BE2C (cell line): ENCODE measurements at regions not wholly inside any gene's neighbourhood (a gene's known extent, or its start where the extent isn't known, plus 50 kb on each side); places are given as distances from the start of the nearest gene placed in this dataset.

Experiments used
- DNase-seq: peaks from one replicate; pipeline ENCODE4 v3.0.0-alpha.2; 2020
- H3K27me3 ChIP-seq: fragments of 250-450 bp; sonication (Bioruptor Pico); 2 replicates; pipeline ENCODE4 v1.5.1; 2020; ENCODE audit warnings: mild to moderate bottlenecking
- H3K36me3 ChIP-seq: fragments of 250-450 bp; sonication (Bioruptor Pico); 2 replicates; pipeline ENCODE4 v1.5.1; 2020; ENCODE audit warnings: mild to moderate bottlenecking
- H3K4me1 ChIP-seq: fragments of 250-450 bp; sonication (Bioruptor Pico); 2 replicates; pipeline ENCODE4 v1.5.1; 2020
- H3K4me3 ChIP-seq: 2 replicates; pipeline ENCODE4 v1.5.1; 2011; ENCODE audit warnings: low read depth, low read length
- H3K9me3 ChIP-seq: fragments of 250-450 bp; sonication (Bioruptor Pico); 2 replicates; pipeline ENCODE4 v1.5.1; 2020
- CTCF ChIP-seq: IDR thresholded peaks from 2 replicates; pipeline ENCODE4 v1.5.1; 2012; ENCODE audit warnings: mild to moderate bottlenecking, low read depth, low read length

- no peaks in the 10 kb centered on the region for H3K4me1 ChIP-seq
- H3K27me3 ChIP-seq, result no peaks in the 10 kb centered on the region
- no peak for TF ChIP-seq CTCF
- H3K4me3 ChIP-seq, result no peak overlapping the region
- no peak for DNase-seq
- no peaks in the 10 kb centered on the region for H3K36me3 ChIP-seq
- no peaks in the 10 kb centered on the region for H3K9me3 ChIP-seq
These were observed 482.0 kb upstream of the DCC start for GRCh38 chr18:51857989-51858388.

GRCh38 chr18:51861046-51861445 is 479.0 kb upstream of the DCC start:
- Histone ChIP-seq H3K36me3 (no peaks in the 10 kb centered on the region), H3K4me1 (no peaks in the 10 kb centered on the region), H3K4me3 (no peak overlapping the region), H3K27me3 (no peaks in the 10 kb centered on the region), H3K9me3 (no peaks in the 10 kb centered on the region)
- no peak for TF ChIP-seq CTCF
- no peak for DNase-seq

- no peaks in the 10 kb centered on the region for H3K27me3 ChIP-seq
- no peaks in the 10 kb centered on the region for H3K36me3 ChIP-seq
- DNase-seq, result no peak
- no peaks in the 10 kb centered on the region for H3K4me1 ChIP-seq
- TF ChIP-seq CTCF, result no peak
- H3K9me3 ChIP-seq, result no peaks in the 10 kb centered on the region
- no peak overlapping the region for H3K4me3 ChIP-seq
These were observed 477.8 kb upstream of the DCC start for GRCh38 chr18:51862051-51862715.

- DNase-seq, result no peak
- H3K4me1 ChIP-seq, result no peaks in the 10 kb centered on the region
- no peak for TF ChIP-seq CTCF
- no peak overlapping the region for H3K4me3 ChIP-seq
- no peaks in the 10 kb centered on the region for H3K36me3 ChIP-seq
- H3K9me3 ChIP-seq, result no peaks in the 10 kb centered on the region
- H3K27me3 ChIP-seq, result no peaks in the 10 kb centered on the region
These were observed 475.6 kb upstream of the DCC start for GRCh38 chr18:51864219-51864965.

- no peaks in the 10 kb centered on the region for H3K36me3 ChIP-seq
- no peak for DNase-seq
- H3K27me3 ChIP-seq, result no peaks in the 10 kb centered on the region
- H3K4me1 ChIP-seq, result no peaks in the 10 kb centered on the region
- no peaks in the 10 kb centered on the region for H3K9me3 ChIP-seq
- TF ChIP-seq CTCF, result no peak
- H3K4me3 ChIP-seq, result no peak overlapping the region
These were observed 474.5 kb upstream of the DCC start for GRCh38 chr18:51865538-51865937.

- no peaks in the 10 kb centered on the region for H3K9me3 ChIP-seq
These were observed 472.2 kb upstream of the DCC start for GRCh38 chr18:51867767-51868166.

More at GRCh38 chr18:51867767-51868166, 472.2 kb upstream of the DCC start:
- TF ChIP-seq CTCF, result no peak
- no peak for DNase-seq
- no peaks in the 10 kb centered on the region for H3K4me1 ChIP-seq
- no peaks in the 10 kb centered on the region for H3K27me3 ChIP-seq
- no peak overlapping the region for H3K4me3 ChIP-seq
- H3K36me3 ChIP-seq, result no peaks in the 10 kb centered on the region
